PC-3 (cell line): ENCODE measurements at regions not wholly inside any gene's neighbourhood (a gene's known extent, or its start where the extent isn't known, plus 50 kb on each side); places are given as distances from the start of the nearest gene placed in this dataset.

Source experiments
- ATAC-seq: fragments of 200-7000 bp; cut with Tn5 transposase; 2 replicates; pipeline ENCODE4 v1.9.1; 2020; ENCODE audit warnings: mild to moderate bottlenecking, moderate library complexity
- BruUV-seq: library from RNA; stranded (reverse); fragments of 400-500 nt; replicated peaks from 2 replicates; lab custom pipeline; 2021; lab: Mats Ljungman, UMichigan
- CTCF ChIA-PET: fragments of 300-600 bp; sonication (Branson Sonifier 250); formaldehyde crosslinking; loops from one replicate; lab custom pipeline; 2022; ENCODE audit warnings: antibody characterized with exemption; lab: Charles Lee
- POLR2A ChIA-PET: fragments of 300-600 bp; sonication (Branson Sonifier 250); formaldehyde crosslinking; loops from one replicate; lab custom pipeline; 2022; ENCODE audit warnings: antibody characterized with exemption; ENCODE audit not compliant: unreplicated experiment; lab: Charles Lee
- DNase-seq: peaks from one replicate; pipeline ENCODE4 v3.0.0-alpha.2; 2015
- H2AFZ ChIP-seq: fragments of 300-600 bp; sonication (generic); 2 replicates; pipeline ENCODE4 v1.6.0; 2016; ENCODE audit warnings: antibody characterized with exemption, low read length
- H3F3A ChIP-seq: fragments of 300-600 bp; sonication (generic); one replicate; pipeline ENCODE4 v1.6.0; 2017; ENCODE audit warnings: antibody characterized with exemption, low read length, control low read depth, mild to moderate bottlenecking; ENCODE audit not compliant: unreplicated experiment
- H3K27ac ChIP-seq: fragments of 300-600 bp; sonication (generic); 2 replicates; pipeline ENCODE4 v1.5.1; 2016; ENCODE audit warnings: mild to moderate bottlenecking, low read length
- H3K27me3 ChIP-seq: fragments of 300-600 bp; sonication (generic); 2 replicates; pipeline ENCODE4 v1.6.1; 2016; ENCODE audit warnings: low read length, mixed read lengths
- H3K36me3 ChIP-seq: fragments of 300-600 bp; sonication (generic); 2 replicates; pipeline ENCODE4 v1.6.1; 2016; ENCODE audit warnings: low read depth, mixed run types, low read length, mixed read lengths
- H3K4me1 ChIP-seq: fragments of 300-600 bp; sonication (generic); 2 replicates; pipeline ENCODE4 v1.5.1; 2016; ENCODE audit warnings: low read length; ENCODE audit not compliant: insufficient read depth
- H3K4me2 ChIP-seq: fragments of 300-600 bp; sonication (generic); 2 replicates; pipeline ENCODE4 v1.6.0; 2016; ENCODE audit warnings: low read length
- H3K4me3 ChIP-seq: fragments of 300-600 bp; sonication (generic); 2 replicates; pipeline ENCODE4 v1.5.1; 2016; ENCODE audit warnings: mild to moderate bottlenecking, low read length, mixed read lengths
- H3K79me2 ChIP-seq: fragments of 300-600 bp; sonication (generic); 2 replicates; pipeline ENCODE4 v1.6.1; 2017; ENCODE audit warnings: low read length, mixed read lengths
- H3K9ac ChIP-seq: fragments of 300-600 bp; sonication (generic); 2 replicates; pipeline ENCODE4 v1.6.0; 2016; ENCODE audit warnings: mild to moderate bottlenecking, low read length
- H3K9me2 ChIP-seq: fragments of 300-600 bp; sonication (generic); replicated peaks from 2 replicates; pipeline ENCODE4 v1.6.1; 2016; ENCODE audit warnings: mixed run types, low read length, mixed read lengths
- H3K9me3 ChIP-seq: fragments of 300-600 bp; sonication (generic); 2 replicates; pipeline ENCODE4 v1.6.1; 2016; ENCODE audit warnings: low read length, mixed read lengths
- H4K20me1 ChIP-seq: fragments of 300-600 bp; sonication (generic); 2 replicates; pipeline ENCODE4 v1.6.1; 2016; ENCODE audit warnings: low read length, mixed read lengths
- EZH2 ChIP-seq: fragments of 300-600 bp; sonication (generic); IDR thresholded peaks from one replicate; pipeline ENCODE4 v1.6.1; 2017; ENCODE audit warnings: antibody characterized with exemption, mild to moderate bottlenecking, low read length; ENCODE audit not compliant: unreplicated experiment
- EZH2phosphoT487 ChIP-seq: fragments of 300-600 bp; sonication (generic); IDR thresholded peaks from 2 replicates; pipeline ENCODE4 v1.6.1; 2018; ENCODE audit warnings: mild to moderate bottlenecking, antibody characterized with exemption, low read length, borderline replicate concordance
- intact Hi-C: fragments of 100-400 bp; cut with micrococcal nuclease; formaldehyde crosslinking; loops from 2 replicates; pipeline ENCODE4 v1.9.0; 2023
- TF ChIP-seq, protein P1 (sequence below): fragments of 300-600 bp; sonication (generic); conservative IDR thresholded peaks from 2 replicates; pipeline ENCODE4 v1.5.1; 2017; ENCODE audit warnings: antibody characterized with exemption, low read depth, mild to moderate bottlenecking, low read length

DNA sequence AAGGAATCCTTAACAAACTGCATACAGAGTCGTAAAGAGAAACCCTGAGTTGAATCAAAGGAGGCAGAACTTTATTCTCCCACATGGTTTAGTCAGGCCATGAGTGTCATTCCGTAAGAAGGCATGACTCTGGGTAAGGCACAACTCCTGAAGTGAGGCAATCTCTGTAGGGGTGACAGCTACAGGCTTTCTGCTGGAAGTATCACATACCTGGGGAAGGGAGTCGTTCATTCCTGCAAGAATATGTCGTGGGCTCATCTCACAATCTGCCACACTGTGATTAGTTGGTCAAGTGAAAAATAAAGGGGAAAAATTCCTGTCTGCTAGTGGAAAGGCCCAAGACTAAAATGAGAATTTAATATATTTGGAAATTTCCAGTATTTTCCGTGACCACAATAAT is 392.6 kb downstream of the POM121L12 start:
- Histone ChIP-seq H3K36me3 (no peaks in the 10 kb centered on the region), H3F3A (no peaks in the 10 kb centered on the region), H3K9me2 (no peaks in the 10 kb centered on the region), H3K79me2 (no peaks in the 10 kb centered on the region), H3K4me1 (no peaks in the 10 kb centered on the region), H3K27ac (no peak overlapping the region), H3K27me3 (no peaks in the 10 kb centered on the region), H3K9me3 (no peaks in the 10 kb centered on the region), H4K20me1 (no peaks in the 10 kb centered on the region), H3K9ac (no peak overlapping the region), H3K4me2 (no peak overlapping the region), H3K4me3 (no peak overlapping the region), H2AFZ (no peak overlapping the region)
- ATAC-seq (no peak), DNase-seq (no peak)
- ChIA-PET CTCF (no interaction called here), POLR2A (no interaction called here)
- BruUV-seq = no TSS peak
- TF ChIP-seq, protein P1, sequence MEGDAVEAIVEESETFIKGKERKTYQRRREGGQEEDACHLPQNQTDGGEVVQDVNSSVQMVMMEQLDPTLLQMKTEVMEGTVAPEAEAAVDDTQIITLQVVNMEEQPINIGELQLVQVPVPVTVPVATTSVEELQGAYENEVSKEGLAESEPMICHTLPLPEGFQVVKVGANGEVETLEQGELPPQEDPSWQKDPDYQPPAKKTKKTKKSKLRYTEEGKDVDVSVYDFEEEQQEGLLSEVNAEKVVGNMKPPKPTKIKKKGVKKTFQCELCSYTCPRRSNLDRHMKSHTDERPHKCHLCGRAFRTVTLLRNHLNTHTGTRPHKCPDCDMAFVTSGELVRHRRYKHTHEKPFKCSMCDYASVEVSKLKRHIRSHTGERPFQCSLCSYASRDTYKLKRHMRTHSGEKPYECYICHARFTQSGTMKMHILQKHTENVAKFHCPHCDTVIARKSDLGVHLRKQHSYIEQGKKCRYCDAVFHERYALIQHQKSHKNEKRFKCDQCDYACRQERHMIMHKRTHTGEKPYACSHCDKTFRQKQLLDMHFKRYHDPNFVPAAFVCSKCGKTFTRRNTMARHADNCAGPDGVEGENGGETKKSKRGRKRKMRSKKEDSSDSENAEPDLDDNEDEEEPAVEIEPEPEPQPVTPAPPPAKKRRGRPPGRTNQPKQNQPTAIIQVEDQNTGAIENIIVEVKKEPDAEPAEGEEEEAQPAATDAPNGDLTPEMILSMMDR = no peak
- TF ChIP-seq EZH2 (no peak), EZH2phosphoT487 (no peak)
- intact Hi-C loops = no loop called here

DNA sequence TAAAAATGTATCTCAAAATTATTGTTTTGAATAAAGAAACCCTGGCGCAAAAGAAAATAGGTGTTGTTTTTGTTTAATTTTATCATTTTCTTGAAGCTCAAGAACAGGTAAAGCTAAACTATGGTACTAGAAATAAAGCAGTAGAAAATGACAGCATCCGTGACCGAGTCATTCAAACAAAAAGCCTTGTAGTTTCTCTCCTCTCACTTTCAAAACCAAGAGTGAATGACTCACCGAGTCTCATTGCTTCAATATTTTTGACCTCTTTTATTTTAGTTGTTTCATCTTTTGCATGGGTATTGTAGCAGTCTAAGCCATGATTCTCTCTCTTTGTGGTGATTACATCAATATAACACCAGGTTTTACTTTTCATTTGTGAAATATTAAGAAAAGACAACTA is 396.5 kb downstream of the POM121L12 start:
- ChIA-PET CTCF (no interaction called here), POLR2A (no interaction called here)
- H3K9me2 ChIP-seq = no peaks in the 10 kb centered on the region
- no peak overlapping the region for H3K4me3 ChIP-seq
- H4K20me1 ChIP-seq = no peaks in the 10 kb centered on the region
- no peak for DNase-seq
- intact Hi-C loops = no loop called here
- BruUV-seq = no TSS peak
- TF ChIP-seq, protein P1 = no peak
- TF ChIP-seq EZH2 (no peak), EZH2phosphoT487 (no peak)
- no peaks in the 10 kb centered on the region for H3K9me3 ChIP-seq
- no peaks in the 10 kb centered on the region for H3F3A ChIP-seq
- H2AFZ ChIP-seq = no peak overlapping the region
- no peaks in the 10 kb centered on the region for H3K79me2 ChIP-seq
- H3K4me2 ChIP-seq = no peak overlapping the region
- H3K27me3 ChIP-seq = no peaks in the 10 kb centered on the region
- H3K9ac ChIP-seq = no peak overlapping the region
- H3K4me1 ChIP-seq = no peaks in the 10 kb centered on the region
- ATAC-seq = no peak
- no peaks in the 10 kb centered on the region for H3K36me3 ChIP-seq
- no peak overlapping the region for H3K27ac ChIP-seq

DNA sequence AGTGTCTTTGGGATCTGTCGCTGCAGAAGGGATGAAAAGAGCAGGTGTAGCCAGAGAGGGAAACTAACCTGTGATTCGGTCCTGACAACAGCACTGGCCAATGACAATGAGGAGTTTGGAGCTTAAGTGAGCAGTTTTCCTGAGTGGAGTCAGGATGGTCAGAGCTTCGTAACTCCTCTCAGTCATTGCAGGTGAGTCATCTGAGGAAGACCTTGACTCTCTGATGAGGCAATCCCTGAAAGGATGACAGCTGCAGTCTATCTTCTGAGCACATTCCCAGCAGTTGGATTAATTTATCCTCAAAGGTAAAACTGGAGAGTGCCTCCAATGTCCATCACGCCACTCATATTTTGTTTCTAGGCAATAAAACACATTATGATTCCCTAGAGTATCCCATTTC is 401.9 kb downstream of the POM121L12 start:
- H3K9me2 ChIP-seq = no peaks in the 10 kb centered on the region
- DNase-seq = no peak
- ChIA-PET POLR2A (no interaction called here), CTCF (no interaction called here)
- no peaks in the 10 kb centered on the region for H3K4me1 ChIP-seq
- TF ChIP-seq EZH2 (no peak), EZH2phosphoT487 (no peak)
- TF ChIP-seq, protein P1 = no peak
- no peaks in the 10 kb centered on the region for H4K20me1 ChIP-seq
- H3K27ac ChIP-seq = no peak overlapping the region
- intact Hi-C loops = no loop called here
- H3K4me3 ChIP-seq = no peak overlapping the region
- no peaks in the 10 kb centered on the region for H3K27me3 ChIP-seq
- H3K36me3 ChIP-seq = no peaks in the 10 kb centered on the region
- H3K9me3 ChIP-seq = no peaks in the 10 kb centered on the region
- no peak for ATAC-seq
- no peak overlapping the region for H3K9ac ChIP-seq
- BruUV-seq = no TSS peak
- H3F3A ChIP-seq = no peaks in the 10 kb centered on the region
- H3K4me2 ChIP-seq = no peak overlapping the region
- no peak overlapping the region for H2AFZ ChIP-seq
- no peaks in the 10 kb centered on the region for H3K79me2 ChIP-seq
